Middle frontal gyrus (tissue), 1 donor: ENCODE measurements at regions not wholly inside any gene's neighbourhood (a gene's known extent, or its start where the extent isn't known, plus 50 kb on each side); places are given as distances from the start of the nearest gene placed in this dataset.
"Not testable (repeated sequence)": the region's sequence is repeated elsewhere in the genome, so short reads cannot be mapped to it uniquely, and the experiment has no call there.

Experiments used
- DNase-seq: peaks from one replicate; pipeline ENCODE4 v3.0.0-alpha.2; 2015; ENCODE audit warnings: low spot score; ENCODE audit errors: extremely low spot score

- no peak for DNase-seq
Measured at GRCh38 chr10:124217906-124218804, 124.8 kb upstream of the CHST15 start.

GRCh38 chr10:124217031-124217430, 123.6 kb upstream of the CHST15 start:
- no peak for DNase-seq

- DNase-seq: no peak
Measured at GRCh38 chr10:124214610-124215375, 121.4 kb upstream of the CHST15 start.

- no peak for DNase-seq
Measured at GRCh38 chr10:124213899-124214510, 120.6 kb upstream of the CHST15 start.

GRCh38 chr10:124213471-124213870, 120.1 kb upstream of the CHST15 start:
- DNase-seq: no peak

- DNase-seq: no peak
Measured at GRCh38 chr10:124212702-124213101, 119.3 kb upstream of the CHST15 start.

GRCh38 chr10:124211921-124212320, 118.5 kb upstream of the CHST15 start:
- no peak for DNase-seq

GRCh38 chr10:124210263-124210662, 116.9 kb upstream of the CHST15 start:
- no peak for DNase-seq

- DNase-seq: no peak
Measured at GRCh38 chr10:124207391-124207790, 114.0 kb upstream of the CHST15 start.

- no peak for DNase-seq
Measured at GRCh38 chr10:124206616-124207015, 113.2 kb upstream of the CHST15 start.

- DNase-seq: no peak
Measured at GRCh38 chr10:124205432-124205831, 112.0 kb upstream of the CHST15 start.

- no peak for DNase-seq
Measured at GRCh38 chr10:124204726-124205125, 111.3 kb upstream of the CHST15 start.

GRCh38 chr10:124200011-124200410, 106.6 kb upstream of the CHST15 start:
- DNase-seq: no peak

GRCh38 chr10:124198871-124199270, 105.5 kb upstream of the CHST15 start:
- DNase-seq: no peak

GRCh38 chr10:124198125-124198501, 104.7 kb upstream of the CHST15 start:
- no peak for DNase-seq

GRCh38 chr10:124197371-124198124, 104.2 kb upstream of the CHST15 start:
- no peak for DNase-seq

- no peak for DNase-seq
Measured at GRCh38 chr10:124196659-124197058, 103.3 kb upstream of the CHST15 start.

GRCh38 chr10:124194199-124194824, 100.9 kb upstream of the CHST15 start:
- DNase-seq: no peak

- no peak for DNase-seq
Measured at GRCh38 chr10:124193309-124193696, 99.9 kb upstream of the CHST15 start.

GRCh38 chr10:124192664-124193308, 99.4 kb upstream of the CHST15 start:
- not testable (repeated sequence) for DNase-seq
